ENCODE measurements at regions not wholly inside any gene's neighbourhood (a gene's known extent, or its start where the extent isn't known, plus 50 kb on each side); places are given as distances from the start of the nearest gene placed in this dataset.
"Not testable (repeated sequence)": the region's sequence is repeated elsewhere in the genome, so short reads cannot be mapped to it uniquely, and the experiment has no call there.

DNA sequence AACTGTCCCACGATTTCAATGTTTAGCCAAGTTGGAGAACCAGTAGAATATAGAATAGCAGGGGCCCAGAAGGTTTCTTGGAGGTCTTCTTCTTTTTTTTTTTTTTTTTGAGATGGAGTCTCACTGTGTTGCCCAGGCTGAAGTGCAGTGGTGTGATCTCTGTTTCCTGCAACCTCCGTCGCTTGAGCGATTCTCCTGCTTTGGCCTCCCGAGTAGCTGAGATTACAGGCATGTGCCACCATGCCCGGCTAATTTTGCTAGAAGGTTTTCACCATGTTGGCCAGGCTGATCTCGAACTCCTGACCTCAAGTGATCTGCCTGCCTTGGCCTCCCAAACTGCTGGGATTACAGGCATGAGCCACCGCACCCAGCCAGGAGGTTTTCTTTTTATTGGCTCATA, 84.3 kb downstream of the MYCN start:
- H2BK12ac ChIP-seq (ENCODE audit: low read depth, low read length); FAIRE-seq; H3K9ac ChIP-seq (replicated peaks in 1 of 4; ENCODE audit: extremely low read depth in 1 of 4, low read depth in 3 of 4, low read length in 3 of 4); H3K36me3 ChIP-seq (ENCODE audit: control insufficient read depth in 2 of 4, insufficient read depth in 4 of 4, low read length in 3 of 4); H2BK120ac ChIP-seq (replicated peaks; ENCODE audit: low read depth, low read length); H4K20me1 ChIP-seq (replicated peaks in 1 of 2; ENCODE audit: control insufficient read depth in 1 of 2, insufficient read depth in 2 of 2, low read length in 2 of 2); H3K56ac ChIP-seq (replicated peaks; ENCODE audit: insufficient read length, low read depth, low read length); H3K23me2 ChIP-seq (ENCODE audit: low read depth, low read length); H2AK5ac ChIP-seq (ENCODE audit: low read depth, low read length); H3K79me2 ChIP-seq (ENCODE audit: control insufficient read depth in 1 of 2, insufficient read depth in 2 of 2, low read length in 2 of 2); H3K4me3 ChIP-seq (ENCODE audit: extremely low read depth in 1 of 4, insufficient read depth in 2 of 4, low read depth in 3 of 4, low read length in 4 of 4); H4K8ac ChIP-seq (ENCODE audit: extremely low read depth, insufficient read depth, low read length); H3K9me3 ChIP-seq (ENCODE audit: insufficient read depth in 2 of 2, low read depth in 1 of 2, low read length in 1 of 2); H3K79me1 ChIP-seq (ENCODE audit: low read depth, low read length); H4K5ac ChIP-seq (ENCODE audit: insufficient read length, low read depth, low read length); H4K91ac ChIP-seq (replicated peaks; ENCODE audit: insufficient read length, low read length); H3K4me2 ChIP-seq (ENCODE audit: insufficient read depth in 1 of 2, low read depth in 2 of 2, low read length in 2 of 2); H2BK15ac ChIP-seq (ENCODE audit: low read length); H2BK5ac ChIP-seq (ENCODE audit: low read depth, low read length); POLR2A ChIA-PET (ENCODE audit: partially characterized antibody); H3K4ac ChIP-seq (replicated peaks; ENCODE audit: insufficient read length, low read depth, low read length); H3K23ac ChIP-seq (ENCODE audit: insufficient read length); H3K14ac ChIP-seq (ENCODE audit: insufficient read length); DNase-seq (ENCODE audit: low read depth in 1 of 2, low spot score in 2 of 2); H3K27me3 ChIP-seq (replicated peaks in 1 of 4; ENCODE audit: control insufficient read depth in 3 of 4, extremely low read depth in 1 of 4, insufficient read depth in 3 of 4, low read length in 3 of 4); H2AFZ ChIP-seq (ENCODE audit: low read length); H2BK20ac ChIP-seq (ENCODE audit: low read length); H3K27ac ChIP-seq (ENCODE audit: low read depth, low read length); H3K18ac ChIP-seq (ENCODE audit: extremely low read depth, low read length): not testable (repeated sequence)
- peaks cover 4 to 11% (median 5%) of the 10 kb centered on the region in 4 experiments; a peak in 6 of 7 replicates for H3K4me1 ChIP-seq (replicated peaks in 1 of 4; ENCODE audit: control insufficient read depth in 3 of 4, insufficient read depth in 4 of 4, low read length in 3 of 4)
- CTCF ChIA-PET (ENCODE audit: partially characterized antibody) = interaction anchor here (0.7 to 15.6 kb wide), 8 partner anchors 9 to 59 kb away, joined by 3 to 120 read pairs (median 4); no protein-coding TSS in a partner anchor
- WGBS, 2 experiments (ENCODE audit: extremely low coverage in 1 of 2, insufficient coverage in 1 of 2, insufficient read length in 1 of 2, insufficient replicate concordance in 2 of 2, low coverage in 1 of 2, low lambda C conversion rate in 2 of 2, missing lambda C conversion rate in 1 of 2) = 90% methylated on average over 8 of the region's 8 CpGs; no CpG with 5 or more reads in 1 of the 2 experiments

Data from H1 (cell line).